H1 (cell line): ENCODE measurements at regions not wholly inside any gene's neighbourhood (a gene's known extent, or its start where the extent isn't known, plus 50 kb on each side); places are given as distances from the start of the nearest gene placed in this dataset.

Source experiments
- CTCF ChIA-PET: fragments of 300-600 bp; sonication (Branson Sonifier 250); formaldehyde crosslinking; loops from one replicate; lab custom pipeline; 2021; ENCODE audit not compliant: partially characterized antibody; lab: Charles Lee
- POLR2A ChIA-PET: fragments of 300-600 bp; sonication (Branson Sonifier 250); formaldehyde crosslinking; loops from one replicate; lab custom pipeline; 2021; ENCODE audit warnings: inconsistent platforms; ENCODE audit not compliant: partially characterized antibody; lab: Charles Lee
- DNase-seq, 2 experiments: peaks; one replicate each; pipeline versions ENCODE4 v3.0.0 to v3.0.0-alpha.2; 2010 to 2022; ENCODE audit warnings: low spot score in 2 of 2, low read depth in 1 of 2, mixed read lengths in 1 of 2
- FAIRE-seq: peaks from 2 replicates; lab custom pipeline; 2011; peaks lifted over from hg19 to GRCh38; lab: Jason Lieb, UNC
- H2AFZ ChIP-seq: 2 replicates; pipeline ENCODE4 v1.8.1; 2012; ENCODE audit warnings: low read length, inconsistent platforms
- H2AK5ac ChIP-seq: 2 replicates; pipeline ENCODE4 v1.6.1; 2013; ENCODE audit warnings: low read depth, low read length
- H2BK120ac ChIP-seq: replicated peaks from 2 replicates; pipeline ENCODE3; 2013; ENCODE audit warnings: low read depth, low read length, inconsistent platforms
- H2BK12ac ChIP-seq: 2 replicates; pipeline ENCODE4 v1.6.1; 2013; ENCODE audit warnings: low read depth, low read length
- H2BK15ac ChIP-seq: 2 replicates; pipeline ENCODE4 v1.6.1; 2013; ENCODE audit warnings: low read length
- H2BK20ac ChIP-seq: 2 replicates; pipeline ENCODE4 v1.6.1; 2013; ENCODE audit warnings: low read length
- H2BK5ac ChIP-seq: 2 replicates; pipeline ENCODE4 v1.6.1; 2013; ENCODE audit warnings: low read depth, low read length
- H3K14ac ChIP-seq: 2 replicates; pipeline ENCODE4 v1.6.1; 2013; ENCODE audit warnings: inconsistent platforms; ENCODE audit not compliant: insufficient read length
- H3K18ac ChIP-seq: 2 replicates; pipeline ENCODE4 v1.6.1; 2013; ENCODE audit warnings: low read length; ENCODE audit errors: extremely low read depth
- H3K23ac ChIP-seq: 2 replicates; pipeline ENCODE4 v1.6.1; 2013; ENCODE audit warnings: inconsistent platforms; ENCODE audit not compliant: insufficient read length
- H3K23me2 ChIP-seq: 2 replicates; pipeline ENCODE4 v1.6.1; 2013; ENCODE audit warnings: low read depth, low read length
- H3K27ac ChIP-seq: 2 replicates; pipeline ENCODE4 v1.6.1; 2011; ENCODE audit warnings: low read depth, low read length, inconsistent platforms
- H3K27me3 ChIP-seq, 4 experiments: replicated peaks in 1 of 4; 1 replicate in 1 of 4; 2 replicates in 3 of 4; pipeline versions ENCODE4 v1.6.1 to v1.8.1; 2011 to 2013; ENCODE audit warnings: low read length in 3 of 4, mild to moderate bottlenecking in 3 of 4, inconsistent platforms in 2 of 4, mixed read lengths in 2 of 4, moderate library complexity in 1 of 4; ENCODE audit not compliant: control insufficient read depth in 3 of 4, insufficient read depth in 3 of 4; ENCODE audit errors: extremely low read depth in 1 of 4
- H3K36me3 ChIP-seq, 4 experiments: 2 replicates each; pipeline versions ENCODE4 v1.6.1 to v1.8.1; 2011 to 2013; ENCODE audit warnings: mild to moderate bottlenecking in 4 of 4, low read length in 3 of 4, moderate library complexity in 2 of 4, control low read depth in 1 of 4, inconsistent platforms in 1 of 4; ENCODE audit not compliant: insufficient read depth in 4 of 4, control insufficient read depth in 2 of 4
- H3K4ac ChIP-seq: replicated peaks from 2 replicates; pipeline ENCODE3; 2013; ENCODE audit warnings: low read length, low read depth, mixed read lengths, inconsistent platforms; ENCODE audit not compliant: insufficient read length
- H3K4me1 ChIP-seq, 4 experiments: replicated peaks in 1 of 4; 1 replicate in 1 of 4; 2 replicates in 3 of 4; pipeline versions ENCODE4 v1.6.1 to v1.8.1; 2011 to 2013; ENCODE audit warnings: low read length in 3 of 4, inconsistent platforms in 2 of 4, mixed read lengths in 1 of 4; ENCODE audit not compliant: insufficient read depth in 4 of 4, control insufficient read depth in 3 of 4
- H3K4me2 ChIP-seq, 2 experiments: 2 replicates each; pipeline versions ENCODE4 v1.6.1 to v1.8.1; 2011 to 2013; ENCODE audit warnings: low read depth in 2 of 2, low read length in 2 of 2, control low read depth in 1 of 2, inconsistent platforms in 1 of 2, mild to moderate bottlenecking in 1 of 2; ENCODE audit not compliant: insufficient read depth in 1 of 2
- H3K4me3 ChIP-seq, 4 experiments: fragments of 200-600, 300-600 bp in 1 of 4; sonication (generic), shearing (Covaris generic), sonication (Bioruptor Twin) in 1 of 4; 2 replicates each; pipeline versions ENCODE4 v1.5.1 to v1.8.1; 2011 to 2016; ENCODE audit warnings: low read length in 4 of 4, low read depth in 3 of 4, control low read depth in 2 of 4, inconsistent platforms in 2 of 4, mild to moderate bottlenecking in 2 of 4, mixed read lengths in 1 of 4, moderate library complexity in 1 of 4; ENCODE audit not compliant: insufficient read depth in 2 of 4; ENCODE audit errors: extremely low read depth in 1 of 4
- H3K56ac ChIP-seq: replicated peaks from 2 replicates; pipeline ENCODE3; 2013; ENCODE audit warnings: low read depth, mild to moderate bottlenecking, mixed read lengths, low read length, inconsistent platforms; ENCODE audit not compliant: insufficient read length
- H3K79me1 ChIP-seq: 2 replicates; pipeline ENCODE4 v1.6.1; 2013; ENCODE audit warnings: low read depth, low read length, control low read depth
- H3K79me2 ChIP-seq, 2 experiments: 2 replicates each; pipeline versions ENCODE4 v1.6.1 to v1.8.1; 2012 to 2013; ENCODE audit warnings: low read length in 2 of 2, mild to moderate bottlenecking in 2 of 2, inconsistent platforms in 1 of 2; ENCODE audit not compliant: insufficient read depth in 2 of 2, control insufficient read depth in 1 of 2
- H3K9ac ChIP-seq, 4 experiments: replicated peaks in 1 of 4; 1 replicate in 1 of 4; 2 replicates in 3 of 4; pipeline versions ENCODE4 v1.6.1 to v1.8.1; 2011 to 2013; ENCODE audit warnings: low read depth in 3 of 4, low read length in 3 of 4, control low read depth in 2 of 4, mild to moderate bottlenecking in 2 of 4, moderate library complexity in 2 of 4, inconsistent platforms in 1 of 4; ENCODE audit errors: extremely low read depth in 1 of 4
- H3K9me3 ChIP-seq, 2 experiments: 2 replicates each; pipeline versions ENCODE4 v1.6.1 to v1.8.1; 2012 to 2013; ENCODE audit warnings: mild to moderate bottlenecking in 2 of 2, moderate library complexity in 2 of 2, control low read depth in 1 of 2, inconsistent platforms in 1 of 2, low read depth in 1 of 2, low read length in 1 of 2, mixed read lengths in 1 of 2; ENCODE audit not compliant: insufficient read depth in 2 of 2
- H4K20me1 ChIP-seq, 2 experiments: replicated peaks in 1 of 2; 2 replicates each; pipeline versions ENCODE3 to v1.8.1; 2011 to 2013; ENCODE audit warnings: inconsistent platforms in 2 of 2, low read length in 2 of 2, mild to moderate bottlenecking in 1 of 2; ENCODE audit not compliant: insufficient read depth in 2 of 2, control insufficient read depth in 1 of 2
- H4K5ac ChIP-seq: 2 replicates; pipeline ENCODE4 v1.6.1; 2013; ENCODE audit warnings: low read length, low read depth, mixed read lengths, inconsistent platforms; ENCODE audit not compliant: insufficient read length
- H4K8ac ChIP-seq: 2 replicates; pipeline ENCODE4 v1.8.0; 2013; ENCODE audit warnings: mild to moderate bottlenecking, moderate library complexity, low read length, inconsistent platforms; ENCODE audit not compliant: insufficient read depth; ENCODE audit errors: extremely low read depth
- H4K91ac ChIP-seq: replicated peaks from 2 replicates; pipeline ENCODE3; 2013; ENCODE audit warnings: low read length, mixed read lengths, inconsistent platforms; ENCODE audit not compliant: insufficient read length
- ATF2 ChIP-seq: IDR thresholded peaks from 2 replicates; pipeline ENCODE4 v1.6.1; 2012; ENCODE audit warnings: low read length, inconsistent platforms
- ATF3 ChIP-seq: IDR thresholded peaks from 2 replicates; pipeline ENCODE4 v1.6.1; 2011; ENCODE audit warnings: low read depth, mild to moderate bottlenecking, low read length; ENCODE audit not compliant: insufficient read depth
- CTCF ChIP-seq, 3 experiments: IDR thresholded peaks; 1 replicate in 2 of 3; 2 replicates in 1 of 3; pipeline versions ENCODE4 v1.5.1 to v1.6.1; 2011; ENCODE audit warnings: low read length in 3 of 3, mild to moderate bottlenecking in 3 of 3, inconsistent platforms in 2 of 3, low read depth in 1 of 3, moderate library complexity in 1 of 3; ENCODE audit not compliant: insufficient read depth in 1 of 3; ENCODE audit errors: control extremely low read depth in 1 of 3
- EZH2 ChIP-seq: fragments of 200-600 bp; sonication (generic); IDR thresholded peaks from 2 replicates; pipeline ENCODE4 v1.7.1; 2012; ENCODE audit warnings: low read depth, mild to moderate bottlenecking, moderate library complexity, low read length, inconsistent platforms; ENCODE audit not compliant: severe bottlenecking
- JUND ChIP-seq: IDR thresholded peaks from 2 replicates; pipeline ENCODE4 v1.6.1; 2011; ENCODE audit warnings: mild to moderate bottlenecking, improper control_type of control experiment, low read length
- NRF1 ChIP-seq: IDR thresholded peaks from 2 replicates; pipeline ENCODE4 v1.6.1; 2011; ENCODE audit warnings: mild to moderate bottlenecking, low read depth, low read length, improper control_type of control experiment
- RBBP5 ChIP-seq: IDR thresholded peaks from 2 replicates; pipeline ENCODE4 v1.7.1; 2012; ENCODE audit warnings: low read depth, mild to moderate bottlenecking, inconsistent platforms, low read length, moderate library complexity, borderline replicate concordance
- TEAD4 ChIP-seq: IDR thresholded peaks from 2 replicates; pipeline ENCODE4 v1.6.1; 2012; ENCODE audit warnings: low read depth, low read length, inconsistent platforms, mixed read lengths
- WGBS, 2 experiments: shearing (Covaris generic) in 1 of 2; methylation state at CpG; one replicate each; pipeline versions ENCODE4 v1.1.6 to v1.1.7; 2013 to 2015; ENCODE audit warnings: low lambda C conversion rate in 2 of 2, mixed read lengths in 2 of 2, inconsistent platforms in 1 of 2, low coverage in 1 of 2, missing lambda C conversion rate in 1 of 2; ENCODE audit not compliant: insufficient replicate concordance in 2 of 2, insufficient coverage in 1 of 2, insufficient read length in 1 of 2; ENCODE audit errors: extremely low coverage in 1 of 2, missing lambda C conversion rate in 1 of 2; 5-methylcytosine and 5-hydroxymethylcytosine counted together

- Histone ChIP-seq H2BK120ac (no peak overlapping the region), H3K4me2 (no peak overlapping the region), H3K79me2 (no peaks in the 10 kb centered on the region), H3K79me1 (no peaks in the 10 kb centered on the region), H2BK5ac (no peak overlapping the region), H3K18ac (no peak overlapping the region), H3K4me1 (no peaks in the 10 kb centered on the region; a peak in 2 of 7 replicates), H2BK20ac (no peak overlapping the region), H3K27ac (no peak overlapping the region), H3K23ac (no peak overlapping the region), H4K5ac (no peak overlapping the region), H2AFZ (no peak overlapping the region), H3K27me3 (no peaks in the 10 kb centered on the region), H3K56ac (no peak overlapping the region), H2BK15ac (no peak overlapping the region), H3K4me3 (no peak overlapping the region), H3K9ac (no peak overlapping the region), H3K4ac (no peak overlapping the region), H4K91ac (no peak overlapping the region), H3K9me3 (no peaks in the 10 kb centered on the region), H3K36me3 (no peaks in the 10 kb centered on the region), H3K23me2 (no peaks in the 10 kb centered on the region), H3K14ac (no peak overlapping the region), H2AK5ac (no peak overlapping the region), H4K8ac (no peak overlapping the region), H2BK12ac (no peak overlapping the region), H4K20me1 (no peaks in the 10 kb centered on the region)
- ChIA-PET POLR2A (no interaction called here), CTCF (interaction anchor here (1.9 kb wide), 1 partner anchor 284 kb away, joined by 5 read pairs; no protein-coding TSS in a partner anchor)
- 92% methylated on average over 4 of the region's 4 CpGs; no CpG with 5 or more reads in 1 of the 2 experiments for WGBS, 2 experiments
- DNase-seq (no peak), FAIRE-seq (no peak)
- TF ChIP-seq EZH2 (no peak), NRF1 (no peak), CTCF (IDR thresholded peaks at IDR 0.05; ENCODE audit: control extremely low read depth in 1 of 3, insufficient read depth in 1 of 3, low read depth in 1 of 3, low read length in 3 of 3) (no peak), ATF3 (no peak), ATF2 (no peak), JUND (no peak), RBBP5 (no peak), TEAD4 (no peak)
Observed at GRCh38 chr5:167247816-167248215, 1043.6 kb upstream of the WWC1 start.
